ENCODE measurements at regions not wholly inside any gene's neighbourhood (a gene's known extent, or its start where the extent isn't known, plus 50 kb on each side); places are given as distances from the start of the nearest gene placed in this dataset.
A peak's percentile ranks its signal among the peaks of the same experiment; 100 is the strongest.
"Not testable (repeated sequence)": the region's sequence is repeated elsewhere in the genome, so short reads cannot be mapped to it uniquely, and the experiment has no call there.

- DNase-seq, result not testable (repeated sequence)
These were observed 358.2 kb upstream of the C1orf174 start for GRCh38 chr1:4258146-4258777.

- no peak for DNase-seq
These were observed 361.3 kb upstream of the C1orf174 start for GRCh38 chr1:4261327-4261726.

DNA sequence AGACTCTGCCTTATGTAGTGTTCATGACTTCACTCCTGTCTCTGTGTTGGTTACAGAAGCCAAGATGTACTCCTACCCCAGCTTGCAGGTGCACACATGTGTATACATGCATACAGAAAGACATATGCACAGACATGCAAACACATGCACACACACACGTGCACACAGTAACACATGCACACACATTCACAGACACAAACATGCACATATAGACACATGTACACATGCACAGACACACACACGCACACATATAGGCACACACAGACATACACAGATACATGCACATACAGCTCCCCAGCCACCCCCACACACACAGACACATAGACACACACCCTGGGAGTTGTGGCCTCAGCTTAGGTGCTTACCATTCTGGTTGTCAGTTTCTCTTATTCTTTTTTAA, 362.6 kb upstream of the C1orf174 start:
- no peak for DNase-seq

GRCh38 chr1:4263699-4264098, 363.6 kb upstream of the C1orf174 start:
- no peak for DNase-seq

- DNase-seq, result no peak
These were observed 365.8 kb upstream of the C1orf174 start for GRCh38 chr1:4265836-4266235.

DNA sequence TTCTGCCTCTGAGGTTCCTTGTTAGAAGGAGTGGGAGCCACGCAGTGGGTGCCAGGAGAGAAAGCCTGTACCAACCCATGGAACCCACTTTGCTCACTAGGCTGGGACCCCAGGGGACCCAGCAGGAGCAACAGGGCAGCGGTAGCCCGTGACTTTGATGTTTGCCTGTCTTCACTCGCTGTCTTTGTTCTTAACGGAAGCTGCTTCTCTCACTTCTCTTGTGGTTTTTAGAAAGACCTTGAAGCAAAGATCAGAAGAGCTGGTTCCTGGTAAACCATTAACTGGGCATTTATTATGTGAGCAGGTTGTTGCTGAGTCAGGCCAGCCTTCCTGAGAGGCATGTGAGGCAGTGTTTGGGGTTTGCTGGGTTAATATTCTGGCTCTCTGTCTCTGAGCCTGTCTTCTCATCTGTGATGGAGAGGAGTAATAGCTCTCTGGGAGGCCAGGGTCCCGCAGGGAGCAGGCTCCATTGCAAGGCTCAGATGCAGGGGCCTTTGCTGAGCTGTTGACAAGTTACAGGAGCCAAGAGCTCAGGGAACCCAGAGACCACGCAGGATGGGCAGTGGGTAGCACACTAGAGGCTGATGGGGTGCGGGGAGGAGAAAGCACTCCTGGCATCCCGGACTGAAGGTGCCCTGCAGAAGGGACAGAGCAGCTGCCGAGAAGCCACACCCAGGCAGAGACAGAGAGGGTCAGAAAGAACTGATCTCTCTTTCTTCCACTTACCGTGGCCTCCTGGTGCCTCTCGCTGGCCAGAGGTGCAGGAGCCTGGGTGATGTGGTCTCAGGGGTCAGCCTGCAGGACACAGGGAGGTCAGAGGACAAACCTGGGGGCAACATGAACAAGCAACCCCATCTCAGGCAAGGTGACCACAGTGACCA, 367.5 kb upstream of the C1orf174 start:
- DNase-seq, result peak; percentile 44

DNA sequence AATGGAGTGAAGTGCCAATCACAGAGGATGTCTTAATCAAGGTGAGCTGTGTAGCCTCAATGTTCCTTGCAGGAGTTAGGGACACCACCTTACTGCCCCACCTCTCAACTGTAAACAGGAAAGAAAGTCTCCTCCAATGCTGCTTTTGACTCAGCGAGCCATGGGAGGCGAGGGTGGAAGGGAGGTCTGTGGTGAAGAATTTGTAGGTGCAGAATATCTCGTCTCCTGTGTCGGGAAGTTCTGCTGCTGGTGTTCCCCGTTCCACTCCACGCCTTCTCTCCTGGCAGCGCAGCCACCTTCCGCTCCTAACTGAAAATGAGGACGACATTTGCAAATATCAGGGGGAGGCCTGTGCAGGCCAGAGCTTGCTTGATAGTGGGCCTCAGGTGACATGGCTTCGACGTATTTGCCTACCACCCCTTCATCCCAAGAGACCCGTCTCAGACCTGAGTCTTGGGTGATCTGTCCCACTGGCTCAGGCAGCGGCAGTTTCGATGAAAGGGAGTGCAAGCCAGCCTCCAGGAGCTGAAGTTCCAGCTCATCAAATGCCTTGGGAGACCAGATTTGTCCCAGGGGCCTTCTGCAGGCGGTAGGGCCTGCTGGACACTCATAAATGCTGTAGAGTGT, 368.3 kb upstream of the C1orf174 start:
- no peak for DNase-seq

GRCh38 chr1:4268889-4269284, 368.8 kb upstream of the C1orf174 start:
- DNase-seq, result no peak

GRCh38 chr1:4269330-4269729, 369.3 kb upstream of the C1orf174 start:
- DNase-seq, result no peak

GRCh38 chr1:4269952-4270570, 370.0 kb upstream of the C1orf174 start:
- DNase-seq, result no peak

GRCh38 chr1:4270651-4271337, 370.7 kb upstream of the C1orf174 start:
- DNase-seq, result no peak

GRCh38 chr1:4271338-4271998, 371.4 kb upstream of the C1orf174 start:
- DNase-seq, result no peak

- DNase-seq, result no peak
These were observed 372.5 kb upstream of the C1orf174 start for GRCh38 chr1:4272568-4272967.

- DNase-seq, result no peak
These were observed 373.2 kb upstream of the C1orf174 start for GRCh38 chr1:4273243-4273642.

- no peak for DNase-seq
These were observed 373.7 kb upstream of the C1orf174 start for GRCh38 chr1:4273747-4274146.

DNA sequence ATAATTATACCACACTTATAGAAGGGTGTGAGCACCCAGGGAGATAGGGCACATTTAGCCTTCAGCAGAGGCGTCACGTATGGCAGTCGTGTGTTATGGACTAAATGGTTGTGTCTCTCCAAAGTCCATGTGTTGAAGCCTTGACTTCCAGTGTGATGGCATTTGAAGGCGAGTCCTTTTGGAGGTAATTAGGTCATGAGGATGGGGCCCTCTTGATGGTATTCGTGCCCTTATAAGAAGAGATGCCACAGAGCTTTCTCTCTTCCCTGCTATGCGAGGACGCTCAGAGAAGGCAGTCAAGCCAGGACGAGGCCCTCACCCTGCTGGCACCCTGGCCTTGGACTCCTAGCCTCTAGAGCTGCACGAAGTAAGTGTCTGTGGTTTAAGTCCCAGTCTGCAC, 375.0 kb upstream of the C1orf174 start:
- DNase-seq, result no peak

DNA sequence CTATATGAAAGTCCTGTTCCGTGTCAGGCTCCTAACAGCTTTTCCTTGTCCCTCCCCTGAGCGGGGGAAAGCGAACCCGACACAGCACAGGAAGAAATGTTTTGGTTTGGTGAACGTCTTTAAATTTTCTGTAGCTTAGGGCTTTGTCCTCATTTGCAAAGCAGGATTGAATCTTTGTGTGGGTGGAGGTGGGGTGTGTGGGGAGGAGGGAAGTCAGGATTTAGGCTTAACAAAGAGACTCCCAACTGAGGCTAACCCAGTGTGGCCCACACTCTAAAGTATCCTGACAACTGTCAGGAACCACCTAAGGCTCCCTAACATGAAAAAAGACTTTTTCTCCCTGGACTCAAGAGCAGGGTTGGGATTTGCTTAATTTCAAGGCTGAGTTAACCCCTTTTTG, 376.2 kb upstream of the C1orf174 start:
- DNase-seq, result no peak

DNA sequence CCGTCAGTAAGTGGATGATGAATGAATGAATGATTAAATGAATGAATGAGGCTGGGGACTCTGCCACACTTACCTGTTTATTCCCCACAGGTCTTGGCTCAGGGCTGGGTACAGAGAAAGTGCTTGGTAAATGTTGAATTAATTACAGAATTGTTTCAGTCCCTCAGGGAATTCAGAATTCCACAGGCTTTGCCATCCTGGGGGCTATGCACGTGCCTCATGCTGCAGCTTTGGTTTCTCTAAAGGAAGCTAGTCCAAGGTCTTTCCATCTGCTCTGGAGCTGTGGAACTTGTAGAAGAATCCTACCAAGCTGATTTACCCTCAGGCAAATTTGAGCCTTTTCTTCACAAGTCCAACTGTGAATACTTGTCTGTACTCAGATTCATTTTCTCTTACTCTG, 376.8 kb upstream of the AJAP1 start:
- no peak for DNase-seq

- no peak for DNase-seq
These were observed 369.4 kb upstream of the AJAP1 start for GRCh38 chr1:4284976-4285375.

- no peak for DNase-seq
These were observed 361.5 kb upstream of the AJAP1 start for GRCh38 chr1:4292861-4293260.

DNA sequence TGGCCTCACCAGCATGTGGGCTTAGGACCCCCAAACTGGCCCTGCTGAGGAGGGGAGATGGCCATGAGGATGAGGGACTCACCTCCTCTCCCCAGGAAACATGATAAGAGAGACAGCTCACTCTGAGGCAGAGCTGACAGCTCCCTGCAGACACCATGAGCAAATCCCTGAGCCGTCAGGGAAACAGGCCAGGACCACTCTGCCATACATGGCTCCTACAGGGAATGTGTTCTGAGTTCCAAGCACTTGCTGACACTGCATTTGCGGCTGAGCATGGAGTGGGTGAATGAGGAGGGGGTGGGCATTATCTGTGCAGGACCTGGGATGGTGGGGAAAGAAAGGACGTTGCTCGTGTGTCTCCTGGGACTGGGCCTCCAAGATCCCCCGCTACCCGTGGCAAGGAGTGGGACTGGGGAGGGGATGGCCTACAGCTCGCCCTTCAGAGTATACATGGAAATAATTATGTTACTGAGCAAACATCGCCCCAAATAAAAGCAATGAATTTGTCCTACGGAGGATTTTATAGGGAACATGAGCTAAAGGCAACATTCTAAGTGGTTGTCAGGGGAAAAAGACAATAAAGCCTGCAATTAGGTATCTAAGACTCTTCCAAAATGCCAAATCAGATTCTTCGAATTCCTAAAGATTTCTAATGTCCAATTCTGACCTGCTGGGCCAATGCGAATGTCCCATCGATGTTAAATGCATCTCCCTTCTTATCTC, 355.9 kb upstream of the AJAP1 start:
- DNase-seq, result no peak

DNA sequence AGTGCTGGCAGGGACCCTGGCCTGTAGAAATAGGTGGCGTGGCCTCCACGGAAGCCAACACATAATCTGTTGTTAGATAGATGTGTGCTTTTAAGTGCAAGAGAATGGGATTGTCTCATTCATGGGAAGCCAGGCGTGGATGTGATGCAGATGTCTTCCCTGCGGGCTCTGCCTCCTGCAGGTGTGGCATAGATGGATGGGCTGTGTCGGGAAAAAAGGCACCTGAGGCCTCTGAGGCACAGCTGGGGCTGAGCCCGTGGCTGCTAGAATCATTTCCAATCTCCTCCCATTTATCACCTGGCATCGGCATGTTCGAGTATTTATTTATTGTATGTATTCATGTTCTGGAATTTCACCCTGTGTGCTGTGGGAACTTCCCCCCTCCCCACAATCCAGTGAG, 353.4 kb upstream of the AJAP1 start:
- no peak for DNase-seq
